GM18502 (cell line): ENCODE measurements at regions not wholly inside any gene's neighbourhood (a gene's known extent, or its start where the extent isn't known, plus 50 kb on each side); places are given as distances from the start of the nearest gene placed in this dataset.
"Not testable (repeated sequence)": the region's sequence is repeated elsewhere in the genome, so short reads cannot be mapped to it uniquely, and the experiment has no call there.

Experiments
- ATAC-seq: cut with Tn5 transposase; IDR thresholded peaks from one replicate; pipeline ENCODE4 v1.9.1; 2021; ENCODE audit warnings: mild to moderate bottlenecking; ENCODE audit not compliant: unreplicated experiment, poor library complexity

DNA sequence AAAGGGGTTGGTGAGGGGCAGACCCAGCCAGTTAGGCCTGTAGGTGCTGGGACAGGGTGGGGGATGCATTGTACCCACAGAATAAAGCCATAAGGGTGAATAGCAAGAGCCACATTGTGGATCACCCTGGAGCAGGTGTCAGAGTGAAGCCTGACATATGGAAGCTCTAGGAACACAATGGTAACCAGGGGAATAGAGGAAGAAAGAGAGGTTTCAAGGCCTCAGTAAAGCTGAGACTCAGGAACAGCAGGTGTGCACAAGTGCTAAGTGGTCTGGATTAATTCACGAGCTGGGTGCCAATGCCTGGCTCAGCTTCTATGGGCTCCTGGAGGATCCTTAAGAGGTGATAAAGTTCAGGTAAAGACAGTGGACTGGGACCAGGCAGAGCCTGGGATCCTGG, 323.7 kb upstream of the CTNNB1 start:
- ATAC-seq, result no peak

DNA sequence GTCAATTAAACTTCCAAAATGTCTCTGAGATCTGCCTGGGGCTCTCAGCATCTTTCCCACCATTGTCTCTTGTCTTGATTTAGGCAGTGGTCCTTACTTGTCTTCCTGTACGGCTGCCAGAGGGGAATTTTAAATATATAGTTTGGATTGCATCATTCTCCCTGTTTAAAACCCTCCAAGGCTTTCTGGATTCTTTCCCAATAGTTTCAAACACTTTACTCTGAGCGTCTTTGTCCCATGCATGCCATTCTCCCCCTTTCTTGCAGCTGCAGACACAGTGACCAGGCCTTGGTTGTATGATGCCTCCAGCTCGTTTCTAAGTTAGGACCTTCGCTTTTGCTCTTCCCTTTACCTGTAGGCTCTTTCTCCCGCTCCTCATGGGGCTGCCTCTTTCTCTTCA, 323.3 kb upstream of the CTNNB1 start:
- ATAC-seq, result no peak

DNA sequence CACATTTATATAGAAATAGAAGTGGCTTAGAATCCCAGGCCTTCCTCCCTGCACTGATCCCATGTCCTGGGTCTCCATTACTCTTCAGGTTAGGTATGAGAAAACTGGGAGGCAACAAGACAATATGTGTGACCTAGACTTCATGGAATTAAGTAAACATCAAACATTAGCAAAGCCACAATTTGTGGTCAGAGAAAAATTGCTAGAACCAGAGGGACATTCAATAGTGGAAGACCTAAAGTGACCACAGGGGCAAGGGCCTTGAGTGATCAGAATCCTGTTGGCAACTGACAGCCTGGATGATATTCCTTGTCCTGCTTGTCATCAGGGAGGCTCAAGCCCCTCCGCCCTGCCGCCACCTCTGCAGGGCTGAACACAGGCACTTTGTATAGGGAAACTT, 322.8 kb upstream of the CTNNB1 start:
- ATAC-seq, result no peak

DNA sequence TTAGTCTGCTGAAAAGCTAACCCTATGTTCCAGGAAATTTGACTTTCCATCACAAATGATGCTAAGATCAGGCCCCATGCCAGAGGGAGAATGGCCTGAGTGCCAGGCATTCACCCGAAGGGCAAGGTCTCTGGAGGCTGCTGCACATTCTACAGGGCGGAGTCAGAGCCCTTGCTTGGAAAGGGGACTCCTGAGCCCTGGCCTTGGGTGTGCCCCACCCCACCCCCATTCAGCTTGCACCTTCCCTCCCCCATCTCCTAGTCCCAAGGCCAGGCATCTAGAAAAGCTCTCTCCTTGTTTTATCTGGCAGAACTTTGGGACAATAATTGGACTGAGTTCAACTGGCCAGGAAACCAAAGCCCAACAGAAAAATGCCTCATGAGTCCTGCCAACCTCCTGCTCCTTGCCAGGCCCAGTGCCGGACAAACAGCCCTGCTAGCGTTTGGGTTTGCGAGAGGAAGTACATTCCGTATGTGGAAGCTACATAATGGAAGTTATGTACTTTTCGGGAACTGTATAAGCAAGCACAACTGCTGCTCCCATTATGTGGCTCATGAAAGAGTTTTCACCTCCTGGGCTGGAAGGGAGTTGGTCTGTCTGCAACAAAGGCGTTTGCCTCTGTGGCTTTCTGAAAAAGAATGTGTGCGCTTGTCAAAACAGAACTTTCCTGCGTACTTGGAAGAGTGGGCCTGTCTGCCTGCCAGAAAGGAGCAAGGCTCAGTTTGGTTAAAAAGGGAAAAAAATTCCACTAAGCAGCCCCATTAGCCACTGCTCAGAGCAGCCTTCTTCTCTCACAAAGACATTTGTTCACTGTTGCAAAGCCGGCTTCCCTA, 321.5 kb upstream of the CTNNB1 start:
- no peak for ATAC-seq

DNA sequence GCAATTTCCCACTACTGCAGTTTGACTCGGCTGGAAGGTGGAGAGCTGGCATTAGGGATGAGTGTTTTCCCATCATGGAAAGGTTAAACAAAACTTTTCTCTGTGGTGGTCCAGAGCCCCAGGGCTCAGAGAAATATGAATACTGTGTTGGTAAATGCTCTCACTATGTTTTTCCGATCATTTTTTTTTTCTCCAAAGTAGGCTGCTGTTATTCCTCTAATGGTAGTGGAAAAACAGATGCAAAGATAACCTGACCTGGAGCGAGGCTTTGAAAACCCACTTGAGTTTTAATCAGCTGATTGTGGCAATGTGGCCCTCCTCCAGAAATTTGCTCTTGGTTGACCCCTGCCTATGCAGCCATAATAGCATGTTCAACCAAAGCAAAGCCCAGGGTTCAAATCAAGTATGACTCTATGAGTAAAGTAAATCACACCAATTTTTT, 320.8 kb upstream of the CTNNB1 start:
- ATAC-seq, result no peak

DNA sequence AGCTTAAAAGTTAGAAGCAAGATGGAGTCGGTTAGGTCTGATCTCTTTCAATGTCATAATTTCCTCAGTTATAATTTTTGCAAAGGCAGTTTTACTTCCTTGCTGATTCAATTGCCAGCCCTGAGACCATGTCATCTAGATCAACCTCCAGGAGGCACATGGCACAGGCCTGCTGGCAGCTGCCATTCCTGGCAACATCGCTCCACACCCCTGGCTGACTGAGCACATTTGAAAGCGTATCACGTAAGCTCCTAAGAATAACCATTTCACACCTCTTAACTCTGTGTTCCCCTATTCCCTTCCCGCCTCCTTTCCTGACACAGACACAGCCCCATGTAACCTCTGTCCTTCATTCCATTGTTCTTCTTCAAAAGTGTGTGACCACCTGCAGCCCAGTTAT, 313.9 kb upstream of the CTNNB1 start:
- ATAC-seq, result no peak

DNA sequence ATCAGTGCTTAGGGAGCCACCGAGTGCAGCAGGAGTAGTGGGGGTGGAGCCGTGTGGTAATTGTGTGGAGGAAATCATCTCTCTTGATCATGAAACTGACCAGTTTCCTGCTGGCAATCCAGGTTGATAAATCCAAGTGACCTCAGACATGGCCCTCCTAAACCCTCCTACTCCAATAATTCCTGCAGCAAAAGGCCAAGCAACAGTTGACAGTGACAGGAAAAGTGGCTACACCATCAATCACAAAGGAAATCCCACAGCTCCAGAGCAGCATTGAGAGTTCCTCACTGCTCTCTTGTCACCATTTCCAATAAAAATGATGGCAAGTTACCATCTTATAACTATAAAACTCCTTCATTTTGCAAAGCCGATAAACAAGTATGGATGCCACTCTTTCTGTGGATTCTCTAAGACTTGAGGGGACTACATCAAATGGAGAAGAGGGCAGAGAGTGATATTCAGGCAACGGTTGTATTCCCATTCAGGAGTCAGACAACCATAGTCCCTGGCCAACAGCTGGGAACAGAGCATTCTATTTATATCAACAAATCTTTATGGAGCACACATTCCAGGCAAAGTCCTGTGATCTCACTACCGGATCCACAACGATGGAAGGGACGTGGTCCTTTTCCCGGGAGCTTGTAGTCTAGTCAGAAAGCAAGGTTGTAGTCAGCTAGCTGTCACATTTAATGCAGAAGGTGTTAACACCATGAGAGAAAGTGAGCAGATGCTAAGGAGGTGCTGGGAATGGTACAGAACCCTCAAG, 312.5 kb upstream of the CTNNB1 start:
- ATAC-seq, result no peak

DNA sequence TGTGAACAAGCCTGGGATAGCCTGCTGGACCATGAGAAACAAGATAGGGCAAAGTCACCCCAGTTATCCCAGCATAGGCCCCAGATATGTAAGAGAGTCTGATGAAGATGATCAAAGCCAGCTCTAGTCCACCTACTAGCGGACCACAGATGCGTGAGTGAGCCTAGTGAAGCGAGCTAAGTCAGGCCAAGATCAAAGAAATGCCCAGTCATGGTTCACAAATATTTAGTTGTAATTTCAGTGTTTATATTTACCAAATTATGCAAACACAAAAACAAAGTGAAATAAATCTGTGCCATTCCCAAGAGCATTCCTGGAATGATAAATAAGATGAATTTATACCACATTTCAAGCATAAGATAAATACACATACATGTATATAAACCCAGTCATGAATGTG, 308.1 kb upstream of the CTNNB1 start:
- ATAC-seq, result no peak

DNA sequence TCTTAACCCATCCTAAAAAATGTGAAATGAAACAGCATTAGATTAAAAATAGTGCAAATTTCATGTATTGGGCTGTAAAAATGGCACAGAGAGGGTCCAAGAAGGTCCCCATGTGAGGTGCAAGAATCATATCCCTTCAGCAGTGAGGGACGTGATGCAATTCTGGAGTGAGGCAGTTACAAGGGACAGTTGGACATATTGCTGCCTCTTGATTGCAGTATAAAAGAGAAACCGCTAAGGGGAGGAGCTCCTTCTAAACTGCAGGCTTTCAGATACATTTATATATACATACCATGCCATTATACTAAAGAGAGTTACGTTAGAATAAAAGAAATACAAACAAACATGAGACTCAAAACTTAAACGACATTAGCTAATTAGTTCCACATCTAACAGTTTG, 304.2 kb upstream of the CTNNB1 start:
- ATAC-seq, result no peak

DNA sequence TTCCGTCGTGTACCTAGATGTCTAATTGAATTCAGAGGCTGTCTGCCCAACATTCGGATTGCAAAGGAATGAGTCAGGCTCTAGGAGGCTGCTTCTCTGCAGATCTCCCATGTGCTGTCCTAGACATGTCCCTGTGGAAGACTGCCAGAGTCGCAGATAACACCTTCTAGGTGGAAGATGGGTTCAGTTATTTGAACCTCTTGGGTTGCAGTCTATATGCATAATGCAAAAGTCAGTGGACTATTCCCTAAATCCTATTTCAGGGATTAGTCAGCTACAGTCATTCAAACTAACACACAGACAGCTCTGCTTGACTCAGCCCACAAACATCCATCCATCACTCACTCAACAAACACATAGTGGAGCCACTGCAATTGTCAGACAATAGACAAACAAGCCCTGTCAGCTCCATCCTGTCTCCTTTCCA, 300.0 kb upstream of the CTNNB1 start:
- ATAC-seq, result no peak

DNA sequence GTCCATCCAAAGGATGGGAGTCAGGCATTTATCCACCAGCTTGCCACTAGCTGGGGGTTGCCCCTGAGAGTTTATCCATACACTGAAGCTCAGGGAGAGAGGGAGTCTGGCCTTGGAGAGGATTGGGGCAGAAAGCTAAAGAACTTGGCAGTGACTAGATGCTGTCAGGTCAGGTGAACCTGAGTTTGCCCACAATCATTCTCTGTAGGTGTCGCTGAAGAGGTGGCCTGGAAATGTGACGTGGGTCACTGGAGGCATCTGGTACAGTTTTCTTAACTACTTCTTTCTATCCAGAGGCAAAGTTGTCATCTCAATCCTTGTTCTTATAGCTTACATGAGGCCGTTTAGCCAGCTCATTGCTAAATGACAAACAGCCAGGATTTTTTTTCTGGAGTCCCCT, 298.0 kb upstream of the CTNNB1 start:
- ATAC-seq, result no peak

DNA sequence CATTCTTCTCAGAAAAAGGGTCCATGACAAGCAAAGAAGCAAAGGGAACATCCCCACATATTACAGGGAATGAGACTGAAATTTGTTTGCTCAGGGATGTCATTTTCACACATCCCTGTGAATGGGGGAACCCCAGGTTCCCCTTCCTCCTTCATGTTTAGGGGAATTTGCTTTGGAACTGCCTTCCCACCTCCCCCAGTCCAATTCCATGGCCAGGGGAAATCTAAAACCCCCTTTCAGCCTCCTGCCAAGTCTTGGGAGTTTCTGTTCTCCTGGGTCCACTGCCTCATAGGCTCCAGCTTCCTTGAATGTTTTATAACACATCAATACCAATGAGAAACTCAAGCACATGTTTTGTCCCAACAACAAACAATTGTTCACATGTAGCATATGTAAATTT, 297.5 kb upstream of the CTNNB1 start:
- no peak for ATAC-seq

DNA sequence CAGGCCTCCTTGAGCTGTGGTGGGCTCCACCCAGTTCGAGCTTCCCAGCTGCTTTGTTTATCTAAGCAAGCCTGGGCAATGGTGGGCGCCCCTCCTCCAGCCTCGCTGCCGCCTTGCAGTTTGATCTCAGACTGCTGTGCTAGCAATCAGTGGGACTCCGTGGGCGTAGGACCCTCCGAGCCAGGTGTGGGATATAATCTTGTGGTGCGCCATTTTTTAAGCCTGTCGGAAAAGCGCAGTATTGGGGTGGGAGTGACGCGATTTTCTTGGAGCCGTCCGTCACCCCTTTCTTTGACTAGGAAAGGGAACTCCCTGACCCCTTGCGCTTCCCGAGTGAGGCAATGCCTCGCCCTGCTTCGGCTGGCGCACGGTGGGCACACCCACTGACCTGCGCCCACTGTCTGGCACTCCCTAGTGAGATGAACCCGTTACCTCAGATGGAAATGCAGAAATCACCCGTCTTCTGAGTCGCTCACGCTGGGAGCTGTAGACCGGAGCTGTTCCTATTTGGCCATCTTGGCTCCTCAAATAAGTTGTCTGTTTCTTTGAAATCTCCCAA, 291.3 kb upstream of the CTNNB1 start:
- ATAC-seq, result not testable (repeated sequence)

DNA sequence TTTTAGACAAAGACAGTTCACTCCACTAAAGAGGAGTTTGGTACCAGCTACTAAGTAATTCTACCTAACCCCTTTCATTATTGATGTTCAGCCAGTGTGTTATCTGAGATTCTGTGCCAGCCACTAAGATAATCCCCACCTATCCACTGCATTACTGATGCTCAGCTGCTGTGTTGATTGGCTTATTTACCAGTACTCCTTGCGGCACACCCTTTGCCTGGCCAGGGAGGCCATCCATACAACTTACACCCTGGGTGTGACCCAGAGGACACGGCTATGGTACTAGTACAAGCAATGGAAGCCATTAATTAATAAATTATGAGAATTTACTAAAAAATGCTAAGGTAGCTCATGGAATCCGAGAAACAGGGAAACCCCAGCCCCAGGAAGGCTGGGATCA, 290.7 kb upstream of the CTNNB1 start:
- no peak for ATAC-seq

DNA sequence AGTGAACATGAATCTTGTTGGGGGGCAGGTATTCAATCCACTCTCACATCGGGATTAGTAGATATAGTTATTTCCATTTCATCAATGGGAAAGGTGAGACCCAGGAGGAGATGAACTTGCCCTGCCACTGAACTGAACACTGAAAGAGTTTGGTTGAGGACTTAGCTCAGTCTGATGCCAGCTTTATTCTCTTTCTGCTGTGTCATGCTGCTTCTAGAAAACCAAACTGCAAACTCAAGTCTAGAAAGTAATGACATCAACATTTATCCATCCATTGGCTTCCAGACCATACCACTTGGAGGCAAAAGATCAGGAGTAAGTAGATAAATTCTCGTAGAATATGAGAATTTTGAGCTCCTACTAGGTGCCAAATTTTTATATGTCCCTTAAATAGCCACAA, 288.0 kb upstream of the CTNNB1 start:
- ATAC-seq, result no peak

DNA sequence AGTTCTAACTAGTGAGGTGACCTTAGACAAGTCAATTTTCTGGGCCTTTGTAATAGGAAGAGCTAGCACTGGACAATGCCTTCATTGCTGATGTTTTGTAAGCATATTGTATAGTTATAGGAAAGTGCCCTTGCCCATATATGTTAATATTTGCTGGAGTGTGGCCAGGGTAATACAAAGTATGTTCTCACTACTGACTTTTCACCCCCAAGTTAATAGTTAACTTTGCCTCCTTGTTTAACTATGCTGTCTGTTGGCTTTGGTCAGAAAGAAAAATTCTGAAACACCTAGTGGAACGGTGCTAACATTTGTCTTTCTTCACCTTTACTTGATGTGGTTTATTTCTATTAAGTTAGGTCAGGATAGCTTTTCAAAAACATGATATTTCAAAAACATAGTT, 287.4 kb upstream of the CTNNB1 start:
- ATAC-seq, result peak; percentile 59

DNA sequence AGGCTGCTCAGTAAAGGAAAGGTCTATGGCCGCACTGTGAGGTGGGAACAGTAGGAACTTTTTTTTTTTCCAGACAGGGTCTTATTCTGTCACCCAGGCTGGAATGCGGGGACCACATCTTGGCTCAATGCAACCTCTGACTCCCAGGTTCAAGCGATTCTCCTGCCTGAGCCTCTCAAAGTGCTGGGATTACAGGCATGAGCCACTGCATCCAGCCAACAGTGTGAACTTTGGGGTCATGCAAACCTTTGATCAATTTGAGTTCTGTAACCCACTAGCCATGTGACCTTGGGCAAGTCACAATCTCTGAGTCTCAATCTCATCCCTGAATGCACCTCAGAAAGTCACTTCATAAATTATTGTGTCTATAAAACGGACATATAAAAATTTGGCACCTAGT, 286.8 kb upstream of the CTNNB1 start:
- ATAC-seq, result no peak

DNA sequence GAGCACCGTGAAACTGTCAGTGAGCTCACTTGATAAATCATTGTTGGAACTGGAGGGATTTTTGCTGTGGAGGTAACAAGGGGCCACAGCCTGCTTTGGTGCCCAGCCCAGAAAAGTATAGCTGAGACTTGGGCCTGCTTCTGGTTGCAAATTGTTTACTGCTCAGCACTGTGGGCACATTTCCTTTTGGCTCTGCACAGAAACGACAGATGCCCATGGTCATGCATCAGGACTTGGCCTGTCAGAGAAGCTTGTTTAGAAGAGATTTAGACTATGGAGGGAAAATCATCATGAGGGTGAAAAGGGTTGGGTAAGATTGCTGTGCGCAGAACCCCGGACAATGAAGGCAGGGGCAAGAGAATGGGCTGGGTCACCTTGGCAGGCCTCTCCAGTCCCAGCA, 286.1 kb upstream of the CTNNB1 start:
- ATAC-seq, result no peak

DNA sequence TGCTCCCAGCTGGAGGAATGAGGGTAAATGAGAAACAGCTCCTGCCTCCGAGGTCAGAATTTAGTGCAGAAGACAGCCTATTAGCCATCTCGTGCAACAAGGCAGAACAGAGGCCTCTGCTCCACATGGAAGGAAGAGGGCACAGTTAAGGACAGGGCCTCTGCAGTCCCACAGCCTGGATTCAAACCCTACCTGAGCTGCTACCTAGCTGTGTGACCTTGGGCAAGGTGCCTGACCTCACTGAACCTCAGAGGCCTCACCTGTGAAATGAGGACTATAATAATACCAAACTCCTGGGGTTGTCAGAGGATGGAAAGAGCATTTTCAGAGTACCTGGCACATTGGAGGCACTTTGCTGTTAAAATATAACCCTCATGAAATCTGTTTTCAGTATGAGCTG, 285.7 kb upstream of the CTNNB1 start:
- ATAC-seq, result no peak

DNA sequence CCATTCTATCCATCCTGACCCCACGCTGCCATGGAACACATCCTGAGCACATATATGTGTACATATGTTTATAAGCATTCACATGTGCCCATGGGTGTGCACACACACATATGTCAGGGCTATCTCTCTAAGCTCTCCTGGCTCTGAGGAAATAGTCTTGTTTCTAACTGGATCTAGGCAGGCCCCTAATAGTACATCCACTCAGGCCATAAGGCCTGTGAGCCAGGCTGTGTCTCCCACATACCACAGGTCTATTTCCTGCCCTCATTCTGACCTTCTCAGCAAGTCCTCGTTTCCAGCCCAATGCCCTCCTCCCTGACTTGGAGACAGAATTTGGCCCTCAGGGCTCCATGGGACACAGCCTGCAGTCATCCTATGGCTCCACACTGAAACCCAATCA, 284.8 kb upstream of the CTNNB1 start:
- no peak for ATAC-seq

DNA sequence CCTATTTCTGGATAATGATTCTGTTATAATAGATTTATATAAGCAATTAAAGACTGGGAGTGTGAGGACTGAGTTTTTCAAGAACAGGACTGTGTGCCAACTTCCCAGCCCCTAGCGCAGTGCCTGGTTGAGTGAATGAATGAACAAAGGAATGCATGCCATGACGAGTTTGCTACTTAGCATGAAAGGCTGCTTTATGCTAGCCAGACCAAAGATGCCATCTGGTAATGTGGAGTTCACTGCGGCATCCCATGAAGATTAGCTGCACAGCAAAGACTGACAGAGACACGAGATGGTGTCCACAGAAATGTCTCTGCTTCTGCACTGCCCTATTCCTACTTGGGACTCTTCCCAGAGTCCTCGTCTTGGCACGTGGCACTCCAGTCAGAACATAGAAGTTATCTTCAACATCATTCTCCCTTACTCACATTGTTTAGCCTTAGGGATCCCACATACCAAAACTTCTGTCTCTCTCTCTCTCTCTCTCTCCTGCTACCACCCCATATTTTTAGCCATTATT, 283.9 kb upstream of the CTNNB1 start:
- no peak for ATAC-seq
